SW480 (cell line): ENCODE measurements at regions not wholly inside any gene's neighbourhood (a gene's known extent, or its start where the extent isn't known, plus 50 kb on each side); places are given as distances from the start of the nearest gene placed in this dataset.
"Not testable (repeated sequence)": the region's sequence is repeated elsewhere in the genome, so short reads cannot be mapped to it uniquely, and the experiment has no call there.

Source experiments
- DNase-seq: peaks from one replicate; pipeline ENCODE4 v3.0.0-alpha.2; 2016; ENCODE audit warnings: low spot score

- no peak for DNase-seq
Observed at GRCh38 chr1:14259191-14259757, 339.2 kb upstream of the KAZN start.

GRCh38 chr1:14260480-14260879 lies 338.0 kb upstream of the KAZN start:
- no peak for DNase-seq

GRCh38 chr1:14261395-14261794 lies 337.1 kb upstream of the KAZN start:
- DNase-seq, result no peak

GRCh38 chr1:14262637-14263036 lies 335.8 kb upstream of the KAZN start:
- DNase-seq, result no peak

GRCh38 chr1:14263225-14263624 lies 335.3 kb upstream of the KAZN start:
- no peak for DNase-seq

GRCh38 chr1:14263671-14264070 lies 334.8 kb upstream of the KAZN start:
- no peak for DNase-seq

GRCh38 chr1:14265495-14265894 lies 333.0 kb upstream of the KAZN start:
- DNase-seq, result no peak

GRCh38 chr1:14267991-14268390 lies 330.5 kb upstream of the KAZN start:
- no peak for DNase-seq

- DNase-seq, result no peak
Observed at GRCh38 chr1:14270821-14271220, 327.7 kb upstream of the KAZN start.

GRCh38 chr1:14273811-14274210 lies 324.7 kb upstream of the KAZN start:
- DNase-seq, result no peak

GRCh38 chr1:14279891-14280290 lies 318.6 kb upstream of the KAZN start:
- not testable (repeated sequence) for DNase-seq

GRCh38 chr1:14280909-14281308 lies 317.6 kb upstream of the KAZN start:
- DNase-seq, result no peak

- DNase-seq, result no peak
Observed at GRCh38 chr1:14281412-14281811, 317.1 kb upstream of the KAZN start.

GRCh38 chr1:14282707-14283106 lies 315.8 kb upstream of the KAZN start:
- no peak for DNase-seq

GRCh38 chr1:14285238-14285637 lies 313.2 kb upstream of the KAZN start:
- DNase-seq, result no peak

- not testable (repeated sequence) for DNase-seq
Observed at GRCh38 chr1:14291182-14291581, 307.3 kb upstream of the KAZN start.

- no peak for DNase-seq
Observed at GRCh38 chr1:14292520-14292919, 306.0 kb upstream of the KAZN start.

GRCh38 chr1:14294006-14294405 lies 304.5 kb upstream of the KAZN start:
- DNase-seq, result no peak

- no peak for DNase-seq
Observed at GRCh38 chr1:14294860-14295536, 303.5 kb upstream of the KAZN start.

GRCh38 chr1:14296795-14297194 lies 301.7 kb upstream of the KAZN start:
- DNase-seq, result peak; percentile 26

- no peak for DNase-seq
Observed at GRCh38 chr1:14297356-14297755, 301.1 kb upstream of the KAZN start.

GRCh38 chr1:14298806-14299205 lies 299.7 kb upstream of the KAZN start:
- no peak for DNase-seq

GRCh38 chr1:14300991-14301703 lies 297.3 kb upstream of the KAZN start:
- DNase-seq, result no peak

- DNase-seq, result no peak
Observed at GRCh38 chr1:14301704-14302024, 296.8 kb upstream of the KAZN start.
